ENCODE measurements at regions not wholly inside any gene's neighbourhood (a gene's known extent, or its start where the extent isn't known, plus 50 kb on each side); places are given as distances from the start of the nearest gene placed in this dataset.

DNA sequence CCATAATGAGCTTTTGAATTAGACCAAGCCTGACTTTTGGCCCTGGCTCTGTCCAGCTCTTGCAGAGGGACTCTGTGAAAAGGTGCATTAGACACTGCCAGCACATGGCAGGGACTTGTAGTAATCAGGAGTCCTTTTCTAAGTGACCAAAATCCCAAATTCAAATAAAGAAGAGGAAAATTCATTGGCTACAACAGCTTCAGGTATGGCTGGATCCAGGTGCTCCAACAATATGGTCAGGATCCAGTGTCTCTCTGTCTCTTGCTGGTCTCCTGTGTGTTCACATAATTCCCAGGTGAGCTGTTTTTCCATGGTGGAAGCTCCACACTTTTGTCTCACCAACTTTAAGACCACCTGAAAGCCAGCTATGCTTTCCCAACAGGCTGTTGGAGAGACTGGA lies 358.8 kb upstream of the TNRC6C start:
- TF ChIP-seq CTCF (IDR thresholded peaks at IDR 0.05) = no peak
- TF ChIP-seq POLR2A (IDR thresholded peaks at IDR 0.05) = no peak
- TF ChIP-seq EP300 (IDR thresholded peaks at IDR 0.05; ENCODE audit: low read depth) = no peak
- no peak for TF ChIP-seq POLR2AphosphoS5 (IDR thresholded peaks at IDR 0.05)

All from transverse colon (tissue), 4 donors.